Osteoblast (primary cell): ENCODE measurements at regions not wholly inside any gene's neighbourhood (a gene's known extent, or its start where the extent isn't known, plus 50 kb on each side); places are given as distances from the start of the nearest gene placed in this dataset.

Experiments used
- DNase-seq: peaks from one replicate; pipeline ENCODE4 v3.0.0; 2011; ENCODE audit warnings: low spot score, mixed read lengths; ENCODE audit not compliant: insufficient read length; ENCODE audit errors: missing footprints
- H2AFZ ChIP-seq: 2 replicates; pipeline ENCODE4 v1.6.0; 2011; ENCODE audit warnings: mild to moderate bottlenecking, low read length
- H3K27ac ChIP-seq: 2 replicates; pipeline ENCODE4 v1.5.1; 2011; ENCODE audit warnings: mild to moderate bottlenecking, low read depth, low read length, moderate library complexity
- H3K27me3 ChIP-seq: 2 replicates; pipeline ENCODE4 v1.6.0; 2012; ENCODE audit warnings: mild to moderate bottlenecking, control low read depth, inconsistent platforms, low read length, moderate library complexity; ENCODE audit not compliant: insufficient read depth
- H3K36me3 ChIP-seq: 2 replicates; pipeline ENCODE4 v1.5.1; 2011; ENCODE audit warnings: mild to moderate bottlenecking, low read length, control low read depth, moderate library complexity; ENCODE audit not compliant: insufficient read depth
- H3K4me1 ChIP-seq: 2 replicates; pipeline ENCODE4 v1.5.1; 2011; ENCODE audit warnings: mild to moderate bottlenecking, low read length, control low read depth, moderate library complexity; ENCODE audit not compliant: insufficient read depth
- H3K4me2 ChIP-seq: 2 replicates; pipeline ENCODE4 v1.6.0; 2011; ENCODE audit warnings: mild to moderate bottlenecking, low read length; ENCODE audit not compliant: insufficient read depth
- H3K4me3 ChIP-seq: fragments of 200-600 bp; sonication (generic); 3 replicates; pipeline ENCODE4 v1.5.1; 2012; ENCODE audit warnings: mild to moderate bottlenecking, low read length, inconsistent platforms; ENCODE audit not compliant: insufficient read depth
- H3K79me2 ChIP-seq: 2 replicates; pipeline ENCODE4 v1.6.0; 2012; ENCODE audit warnings: mild to moderate bottlenecking, low read length, control low read depth, inconsistent platforms; ENCODE audit not compliant: insufficient read depth
- H3K9me3 ChIP-seq: 2 replicates; pipeline ENCODE4 v1.5.1; 2011; ENCODE audit warnings: low read depth, low read length, control low read depth
- H4K20me1 ChIP-seq: 2 replicates; pipeline ENCODE4 v1.6.0; 2012; ENCODE audit warnings: mild to moderate bottlenecking, low read length, control low read depth; ENCODE audit not compliant: insufficient read depth
- TF ChIP-seq, protein P1 (sequence below): IDR thresholded peaks from 2 replicates; pipeline ENCODE4 v1.5.1; 2011; ENCODE audit warnings: mild to moderate bottlenecking, low read depth, low read length, moderate library complexity; ENCODE audit errors: extremely low read depth

DNA sequence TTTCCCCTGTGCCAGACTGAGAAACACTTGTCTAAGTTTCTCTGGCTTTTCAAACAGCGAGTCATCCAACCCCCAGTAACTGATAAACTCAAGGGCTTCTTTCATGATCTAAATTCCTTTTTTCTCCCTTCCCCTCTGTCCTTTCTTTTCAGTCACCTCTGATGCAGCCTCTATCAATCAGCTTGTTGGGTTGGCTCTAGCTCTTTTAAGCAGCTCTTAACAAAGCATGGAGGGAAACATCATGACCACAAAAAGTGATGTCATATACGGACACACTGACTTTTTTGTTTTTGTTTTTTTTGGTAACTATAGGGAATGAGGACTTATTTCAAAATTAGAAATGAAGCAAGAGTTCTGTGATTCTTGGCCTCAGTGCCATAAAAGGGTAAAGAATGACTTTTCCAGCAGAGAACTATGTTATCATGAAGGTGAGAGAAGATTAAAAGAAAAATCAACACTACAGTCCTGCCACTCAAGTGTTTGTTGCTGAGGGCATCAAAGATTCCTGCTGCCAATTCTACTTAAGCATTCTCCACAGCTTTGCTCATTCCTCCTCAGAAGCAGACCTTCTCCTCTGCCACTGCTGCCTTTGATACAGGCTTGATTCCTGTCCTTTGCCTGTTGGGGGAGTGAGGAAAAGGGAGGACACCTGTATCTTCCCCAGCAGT is 457.0 kb upstream of the ONECUT1 start:
- Histone ChIP-seq H3K4me1 (no peaks in the 10 kb centered on the region), H3K79me2 (no peaks in the 10 kb centered on the region), H3K27ac (no peak overlapping the region), H2AFZ (no peak overlapping the region), H4K20me1 (no peaks in the 10 kb centered on the region), H3K4me2 (no peak overlapping the region), H3K9me3 (no peaks in the 10 kb centered on the region), H3K4me3 (no peak overlapping the region), H3K36me3 (no peaks in the 10 kb centered on the region), H3K27me3 (no peaks in the 10 kb centered on the region)
- TF ChIP-seq, protein P1, sequence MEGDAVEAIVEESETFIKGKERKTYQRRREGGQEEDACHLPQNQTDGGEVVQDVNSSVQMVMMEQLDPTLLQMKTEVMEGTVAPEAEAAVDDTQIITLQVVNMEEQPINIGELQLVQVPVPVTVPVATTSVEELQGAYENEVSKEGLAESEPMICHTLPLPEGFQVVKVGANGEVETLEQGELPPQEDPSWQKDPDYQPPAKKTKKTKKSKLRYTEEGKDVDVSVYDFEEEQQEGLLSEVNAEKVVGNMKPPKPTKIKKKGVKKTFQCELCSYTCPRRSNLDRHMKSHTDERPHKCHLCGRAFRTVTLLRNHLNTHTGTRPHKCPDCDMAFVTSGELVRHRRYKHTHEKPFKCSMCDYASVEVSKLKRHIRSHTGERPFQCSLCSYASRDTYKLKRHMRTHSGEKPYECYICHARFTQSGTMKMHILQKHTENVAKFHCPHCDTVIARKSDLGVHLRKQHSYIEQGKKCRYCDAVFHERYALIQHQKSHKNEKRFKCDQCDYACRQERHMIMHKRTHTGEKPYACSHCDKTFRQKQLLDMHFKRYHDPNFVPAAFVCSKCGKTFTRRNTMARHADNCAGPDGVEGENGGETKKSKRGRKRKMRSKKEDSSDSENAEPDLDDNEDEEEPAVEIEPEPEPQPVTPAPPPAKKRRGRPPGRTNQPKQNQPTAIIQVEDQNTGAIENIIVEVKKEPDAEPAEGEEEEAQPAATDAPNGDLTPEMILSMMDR: no peak
- DNase-seq: no peak

DNA sequence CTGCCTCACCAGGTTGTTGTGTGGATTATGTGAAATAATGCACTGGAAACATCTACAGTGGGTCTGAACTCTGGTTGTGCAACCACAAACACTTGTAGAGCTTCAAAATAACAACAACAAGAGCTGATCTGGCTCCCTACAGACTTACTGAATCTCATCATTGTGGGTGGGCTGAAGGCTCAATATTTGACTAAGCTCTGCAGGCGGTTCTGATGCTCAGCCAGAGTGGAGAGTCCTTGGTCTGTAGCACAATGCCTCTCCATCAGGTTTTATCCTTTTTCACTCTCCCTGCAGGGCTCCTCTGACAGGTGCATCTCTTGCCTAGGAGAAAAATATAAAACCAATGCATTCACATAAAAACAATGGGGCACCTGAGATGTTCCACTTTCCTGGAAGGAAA is 456.3 kb upstream of the ONECUT1 start:
- H3K36me3 ChIP-seq: no peaks in the 10 kb centered on the region

DNA sequence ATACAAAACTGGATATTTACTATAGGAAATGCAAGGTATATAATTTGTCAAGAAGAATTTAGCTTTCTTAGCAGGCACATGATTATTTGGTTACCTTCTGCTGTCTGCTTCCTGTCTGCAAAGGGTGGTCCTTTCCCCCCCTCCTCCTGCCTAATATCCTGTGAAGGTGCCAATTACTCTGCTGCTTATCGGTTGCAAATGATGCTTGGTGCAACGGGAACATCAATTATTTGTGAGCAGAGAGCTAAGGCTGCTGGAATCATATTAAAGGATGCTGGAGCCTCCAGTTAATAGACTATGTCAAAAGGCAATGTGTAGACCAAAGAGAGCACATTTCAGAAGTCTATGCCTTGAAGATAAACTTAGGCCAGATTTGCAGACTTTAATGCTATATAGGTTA is 443.7 kb upstream of the ONECUT1 start:
- Histone ChIP-seq H3K4me2 (no peak overlapping the region), H3K27me3 (no peaks in the 10 kb centered on the region), H4K20me1 (no peaks in the 10 kb centered on the region), H3K36me3 (no peaks in the 10 kb centered on the region), H2AFZ (no peak overlapping the region), H3K79me2 (no peaks in the 10 kb centered on the region), H3K9me3 (peaks cover 1% of the 10 kb centered on the region), H3K4me1 (no peaks in the 10 kb centered on the region), H3K27ac (no peak overlapping the region), H3K4me3 (no peak overlapping the region)
- TF ChIP-seq, protein P1: no peak
- DNase-seq: no peak

More for the DNA sequence above, 456.3 kb upstream of the ONECUT1 start:
- no peak overlapping the region for H3K4me2 ChIP-seq
- TF ChIP-seq, protein P1: no peak
- H2AFZ ChIP-seq: no peak overlapping the region
- H3K9me3 ChIP-seq: no peaks in the 10 kb centered on the region
- H3K27ac ChIP-seq: no peak overlapping the region
- no peaks in the 10 kb centered on the region for H3K27me3 ChIP-seq
- DNase-seq: peak; percentile 15
- H3K4me3 ChIP-seq: no peak overlapping the region
- no peaks in the 10 kb centered on the region for H3K79me2 ChIP-seq
- no peaks in the 10 kb centered on the region for H3K4me1 ChIP-seq
- H4K20me1 ChIP-seq: no peaks in the 10 kb centered on the region

DNA sequence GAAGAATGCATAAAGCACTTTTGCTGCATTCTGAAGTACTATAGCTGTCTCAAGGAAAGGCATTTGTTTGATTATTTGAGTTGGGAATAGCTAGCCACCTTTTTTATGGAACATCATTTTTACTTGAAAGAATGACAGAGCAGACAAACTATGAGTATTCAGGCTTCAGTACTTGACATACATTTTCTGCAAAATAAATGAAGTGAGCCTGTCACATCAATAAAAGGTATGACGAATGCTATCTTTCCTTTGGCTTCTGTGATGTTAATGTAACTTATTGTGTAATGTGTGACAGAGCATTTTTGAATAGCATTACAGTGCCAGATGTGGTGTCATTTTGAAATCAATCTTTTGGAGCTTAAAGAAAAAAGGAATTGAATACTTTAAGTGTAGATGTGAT is 440.3 kb upstream of the ONECUT1 start:
- no peaks in the 10 kb centered on the region for H3K79me2 ChIP-seq
- H3K4me3 ChIP-seq: no peak overlapping the region
- no peak overlapping the region for H3K27ac ChIP-seq
- no peaks in the 10 kb centered on the region for H3K27me3 ChIP-seq
- no peaks in the 10 kb centered on the region for H3K36me3 ChIP-seq
- no peaks in the 10 kb centered on the region for H3K4me1 ChIP-seq
- H4K20me1 ChIP-seq: no peaks in the 10 kb centered on the region
- H3K4me2 ChIP-seq: no peak overlapping the region
- no peak for DNase-seq
- H3K9me3 ChIP-seq: peaks cover 1% of the 10 kb centered on the region
- no peak overlapping the region for H2AFZ ChIP-seq
- TF ChIP-seq, protein P1: no peak
